Psoas muscle (tissue), 7 donors: ENCODE measurements at regions not wholly inside any gene's neighbourhood (a gene's known extent, or its start where the extent isn't known, plus 50 kb on each side); places are given as distances from the start of the nearest gene placed in this dataset.

Experiments used
- ATAC-seq, 4 donors: fragments of 200-7000 bp; cut with Tn5 transposase; one replicate each; pipeline ENCODE4 v1.9.1; 2020; ENCODE audit warnings: moderate library complexity in 3 of 4, mild to moderate bottlenecking in 2 of 4
- DNase-seq, 2 donors: peaks; one replicate each; pipeline ENCODE4 v3.0.0-alpha.2; 2020
- H3K27ac ChIP-seq: fragments of 200-600 bp; one replicate; pipeline ENCODE4 v1.8.0; 2022
- H3K27me3 ChIP-seq, 3 donors: fragments of 200-600 bp in 1 of 3; one replicate each; pipeline versions ENCODE4 v1.6.1 to v1.8.0; 2013 to 2022; ENCODE audit warnings: low read length in 2 of 3, mild to moderate bottlenecking in 2 of 3, moderate library complexity in 1 of 3; ENCODE audit not compliant: insufficient read depth in 3 of 3
- H3K36me3 ChIP-seq, 2 donors: fragments of 200-600 bp in 1 of 2; one replicate each; pipeline versions ENCODE4 v1.6.1 to v1.8.0; 2013 to 2022; ENCODE audit warnings: low read depth in 1 of 2, mild to moderate bottlenecking in 1 of 2, moderate library complexity in 1 of 2; ENCODE audit not compliant: insufficient read depth in 1 of 2
- H3K4me1 ChIP-seq: fragments of 200-600 bp; one replicate; pipeline ENCODE4 v1.8.0; 2022
- H3K4me3 ChIP-seq: fragments of 200-600 bp; one replicate; pipeline ENCODE4 v1.8.0; 2022; ENCODE audit warnings: mild to moderate bottlenecking
- H3K9me3 ChIP-seq: fragments of 200-600 bp; one replicate; pipeline ENCODE4 v1.8.0; 2022
- CTCF ChIP-seq: fragments of 200-600 bp; IDR thresholded peaks from one replicate; pipeline ENCODE4 v1.8.0; 2022; ENCODE audit warnings: antibody characterized with exemption
- WGBS, 3 donors: extraction: QIAGEN DNeasy Blood & Tissue Kit; methylation state at CpG; one replicate each; pipeline versions ENCODE4 v1.1.6 to v1.1.7; 2013; 5-methylcytosine and 5-hydroxymethylcytosine counted together
- intact Hi-C, 2 donors: fragments of 100-400 bp; cut with DNase I; formaldehyde crosslinking; loops; one replicate each; pipeline versions ENCODE4 v1.11.0 to v1.14.2; 2022
- donor health status: healthy with polysubstance abuse.
- donor health status: DM: no; HTN: no; CAD: no; lungs with moderate emphysema.
- donor health status: Bipolar disorder and iron deficiency.
- donor health status: healthy.
- donor health status: DM: yes; HTN: yes; CAD: no.
- donor health status: DM: no; HTN: no; CAD: no.
- donor health status: DM: yes; HTN: yes; CAD: no.

GRCh38 chr15:62553911-62554563 is 389.0 kb upstream of the C2CD4B start:
- no peak for DNase-seq
- 79 to 90% (median 81%) methylated on average over 2 of the region's 2 CpGs for WGBS, 3 donors
- H3K36me3 ChIP-seq: no peaks in the 10 kb centered on the region

GRCh38 chr15:62558640-62559380 is 393.7 kb upstream of the C2CD4B start:
- Histone ChIP-seq H3K27ac (peak overlapping the region; percentile 24), H3K27me3 (no peaks in the 10 kb centered on the region), H3K9me3 (no peaks in the 10 kb centered on the region), H3K36me3 (no peaks in the 10 kb centered on the region), H3K4me3 (no peak overlapping the region), H3K4me1 (no peaks in the 10 kb centered on the region)
- no peak for TF ChIP-seq CTCF
- peak in 1 of 2 donors; percentile 46 for DNase-seq
- peak; percentile 13 to 60 (median 58) for ATAC-seq
- WGBS, 3 donors: 60 to 68% (median 66%) methylated on average over 8 of the region's 8 CpGs
- intact Hi-C loops: no loop called here

More at GRCh38 chr15:62553911-62554563, 389.0 kb upstream of the C2CD4B start:
- no peak for ATAC-seq
- intact Hi-C loops: no loop called here
- peaks cover 4% of the 10 kb centered on the region for H3K4me1 ChIP-seq
- no peaks in the 10 kb centered on the region for H3K27me3 ChIP-seq
- no peak for TF ChIP-seq CTCF
- H3K4me3 ChIP-seq: no peak overlapping the region
- H3K27ac ChIP-seq: no peak overlapping the region
- no peaks in the 10 kb centered on the region for H3K9me3 ChIP-seq

- ATAC-seq (peak; percentile 11 to 49 (median 42)), DNase-seq (no peak)
- Histone ChIP-seq H3K27me3 (no peaks in the 10 kb centered on the region), H3K36me3 (no peaks in the 10 kb centered on the region), H3K4me3 (no peak overlapping the region), H3K27ac (peak overlapping the region; percentile 4), H3K9me3 (no peaks in the 10 kb centered on the region), H3K4me1 (no peaks in the 10 kb centered on the region)
- 20 to 58% (median 30%) methylated on average over 1 of the region's 1 CpG for WGBS, 3 donors
- intact Hi-C loops: no loop called here
- TF ChIP-seq CTCF: no peak
Measured at GRCh38 chr15:62559381-62559733, 394.3 kb upstream of the C2CD4B start.

GRCh38 chr15:62561059-62561519 is 396.0 kb upstream of the C2CD4B start:
- TF ChIP-seq CTCF: no peak
- no peak overlapping the region for H3K27ac ChIP-seq
- ATAC-seq (no peak), DNase-seq (no peak)
- peak overlapping the region; percentile 31 for H3K4me3 ChIP-seq
- intact Hi-C loops: no loop called here
- no peaks in the 10 kb centered on the region for H3K27me3 ChIP-seq
- H3K36me3 ChIP-seq: no peaks in the 10 kb centered on the region
- peaks cover 13% of the 10 kb centered on the region for H3K4me1 ChIP-seq
- 74 to 84% (median 81%) methylated on average over 11 of the region's 11 CpGs for WGBS, 3 donors
- no peaks in the 10 kb centered on the region for H3K9me3 ChIP-seq
